Body of pancreas (tissue), 4 donors: ENCODE measurements at regions not wholly inside any gene's neighbourhood (a gene's known extent, or its start where the extent isn't known, plus 50 kb on each side); places are given as distances from the start of the nearest gene placed in this dataset.

ENCODE experiments used
- POLR2A ChIP-seq, 3 donors: fragments of 450-650 bp; IDR thresholded peaks; one replicate each; pipeline ENCODE4 v1.6.1; 2016; ENCODE audit warnings: antibody characterized with exemption in 3 of 3, mild to moderate bottlenecking in 2 of 3
- TF ChIP-seq, protein P1 (sequence below), 7 experiments: fragments of 450-650 bp in 4 of 7; fragments of 200-600 bp in 3 of 7; sonication (generic) in 3 of 7; IDR thresholded peaks; one replicate each; pipeline ENCODE4 v1.5.1; 2016 to 2019; ENCODE audit warnings: antibody characterized with exemption in 7 of 7

- no peak for TF ChIP-seq POLR2A (IDR thresholded peaks at IDR 0.05)
- TF ChIP-seq, protein P1, sequence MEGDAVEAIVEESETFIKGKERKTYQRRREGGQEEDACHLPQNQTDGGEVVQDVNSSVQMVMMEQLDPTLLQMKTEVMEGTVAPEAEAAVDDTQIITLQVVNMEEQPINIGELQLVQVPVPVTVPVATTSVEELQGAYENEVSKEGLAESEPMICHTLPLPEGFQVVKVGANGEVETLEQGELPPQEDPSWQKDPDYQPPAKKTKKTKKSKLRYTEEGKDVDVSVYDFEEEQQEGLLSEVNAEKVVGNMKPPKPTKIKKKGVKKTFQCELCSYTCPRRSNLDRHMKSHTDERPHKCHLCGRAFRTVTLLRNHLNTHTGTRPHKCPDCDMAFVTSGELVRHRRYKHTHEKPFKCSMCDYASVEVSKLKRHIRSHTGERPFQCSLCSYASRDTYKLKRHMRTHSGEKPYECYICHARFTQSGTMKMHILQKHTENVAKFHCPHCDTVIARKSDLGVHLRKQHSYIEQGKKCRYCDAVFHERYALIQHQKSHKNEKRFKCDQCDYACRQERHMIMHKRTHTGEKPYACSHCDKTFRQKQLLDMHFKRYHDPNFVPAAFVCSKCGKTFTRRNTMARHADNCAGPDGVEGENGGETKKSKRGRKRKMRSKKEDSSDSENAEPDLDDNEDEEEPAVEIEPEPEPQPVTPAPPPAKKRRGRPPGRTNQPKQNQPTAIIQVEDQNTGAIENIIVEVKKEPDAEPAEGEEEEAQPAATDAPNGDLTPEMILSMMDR (IDR thresholded peaks at IDR 0.05), result no peak
Observed at GRCh38 chr18:66235206-66235605, 368.7 kb downstream of the CDH19 start.
